Stimulated activated CD4-positive, alpha-beta T cell treated with anti-CD3 and anti-CD28 coated beads, TNF-alpha, amount 100 ng/mL, for 48 hours (primary cell): ENCODE measurements at regions not wholly inside any gene's neighbourhood (a gene's known extent, or its start where the extent isn't known, plus 50 kb on each side); places are given as distances from the start of the nearest gene placed in this dataset.

Experiments
- DNase-seq, 3 donors: peaks; one replicate each; pipeline ENCODE4 v3.0.0-alpha.2; 2020; ENCODE audit warnings: low read depth in 3 of 3

DNA sequence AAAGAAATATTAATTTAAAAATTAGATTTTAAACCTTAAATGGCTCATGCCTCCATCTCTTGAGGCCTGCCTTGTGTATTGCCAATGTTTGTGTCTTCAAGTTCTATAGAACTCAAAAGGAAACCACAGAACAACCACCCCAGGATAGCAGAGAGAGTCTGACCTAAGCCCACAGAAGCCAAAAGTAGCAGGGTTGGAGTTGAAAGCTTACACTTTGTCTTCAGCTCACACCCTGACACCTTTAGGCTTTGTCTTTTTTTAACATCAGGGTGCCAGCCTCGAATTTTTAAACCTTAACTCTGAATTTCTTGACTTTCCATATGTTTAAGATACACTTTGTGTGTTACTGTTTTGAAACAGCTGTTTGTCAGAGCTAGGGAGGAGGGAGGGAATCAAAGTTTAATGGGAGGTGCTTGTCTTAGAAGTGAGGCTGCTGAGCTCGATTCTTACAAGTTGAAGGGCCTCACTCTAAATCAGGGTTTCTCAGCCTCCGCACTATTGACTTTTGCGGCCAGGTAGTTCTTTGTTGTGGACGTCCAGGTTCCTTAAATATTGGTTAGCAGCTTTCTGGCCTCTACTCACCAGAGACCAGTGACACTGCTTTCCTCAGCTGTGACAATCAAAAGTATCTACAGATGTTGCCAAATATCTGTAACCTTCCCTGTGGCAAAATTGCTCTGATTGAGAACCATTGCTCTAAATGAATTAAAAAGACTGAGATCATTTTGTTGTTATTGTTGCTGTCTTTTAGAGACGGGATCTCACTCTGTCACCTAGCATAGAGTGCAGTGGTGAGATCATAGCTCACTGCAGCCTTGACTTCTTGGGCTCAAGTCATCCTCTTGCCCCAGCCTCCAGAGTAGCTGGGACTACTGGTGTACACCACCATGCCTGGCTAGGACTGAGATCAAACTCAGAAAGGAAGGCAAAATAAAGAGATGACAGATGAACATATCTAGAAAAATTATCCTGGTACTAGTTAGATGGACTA lies 139.2 kb upstream of the EOMES start:
- no peak for DNase-seq

DNA sequence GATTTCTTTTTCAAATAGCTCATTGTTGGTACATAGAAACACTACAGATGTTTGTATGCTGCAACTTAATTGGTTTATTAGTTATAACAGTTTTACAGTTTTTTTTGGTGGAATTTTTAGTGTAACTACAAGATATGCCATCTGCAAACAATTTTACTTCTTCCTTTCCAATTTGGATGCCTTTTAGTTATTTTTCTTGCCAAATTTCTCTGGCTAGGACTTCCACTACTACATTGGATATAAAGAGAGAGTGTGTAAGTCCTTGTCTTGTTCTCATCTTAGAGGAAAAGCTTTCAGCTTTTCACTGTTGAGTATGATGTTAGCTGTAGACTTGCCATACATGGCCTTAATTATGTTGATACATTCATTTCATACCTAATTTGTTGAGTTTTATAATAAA lies 143.6 kb upstream of the EOMES start:
- DNase-seq, result no peak

GRCh38 chr3:27869152-27869551 lies 147.0 kb upstream of the EOMES start:
- DNase-seq, result no peak

DNA sequence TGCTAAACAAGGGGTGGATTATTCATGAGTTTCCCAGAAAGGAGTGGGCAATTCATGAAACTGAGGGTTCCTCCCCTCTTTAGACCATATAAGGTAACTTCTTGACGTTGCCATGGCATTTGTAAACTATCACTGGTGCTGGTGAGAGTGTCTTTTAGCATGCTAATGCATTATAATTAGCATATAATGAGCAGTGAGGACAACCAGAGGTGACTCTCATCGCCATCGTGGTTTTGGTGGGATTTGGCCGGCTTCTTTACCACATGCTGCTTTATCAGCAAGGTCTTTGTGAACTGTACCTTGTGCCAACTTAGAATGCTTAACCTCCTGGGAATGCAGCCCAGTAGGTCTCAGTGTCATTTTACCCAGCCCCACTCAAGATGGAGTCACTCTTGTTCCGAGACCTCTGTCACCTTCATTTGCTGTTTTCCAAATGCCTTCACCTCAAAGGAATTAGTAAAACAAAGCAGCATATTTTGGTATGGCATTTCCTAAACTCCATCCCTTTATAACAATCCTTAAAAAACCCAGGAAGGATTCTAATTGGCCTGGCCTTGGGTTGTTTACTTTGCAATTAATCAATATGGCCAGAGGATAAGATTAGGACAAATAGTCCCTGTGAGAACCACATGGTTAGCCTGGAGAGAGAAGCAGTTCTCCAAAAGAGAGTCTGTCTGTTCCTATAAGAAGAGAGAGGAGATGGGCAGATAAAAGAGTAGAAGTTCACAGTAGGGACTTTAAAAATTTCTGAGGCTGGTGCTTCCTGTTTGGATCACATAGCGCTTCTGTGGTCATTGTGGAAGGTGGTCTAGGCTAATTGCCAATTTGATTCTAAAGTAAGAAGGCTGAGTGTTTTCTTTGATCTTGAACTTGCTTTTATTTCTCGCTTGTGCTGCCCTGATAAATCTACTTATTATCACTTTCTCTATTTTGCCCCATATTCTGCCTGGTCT lies 155.2 kb upstream of the EOMES start:
- DNase-seq, result no peak

GRCh38 chr3:27878014-27878383 lies 155.9 kb upstream of the EOMES start:
- DNase-seq, result no peak

DNA sequence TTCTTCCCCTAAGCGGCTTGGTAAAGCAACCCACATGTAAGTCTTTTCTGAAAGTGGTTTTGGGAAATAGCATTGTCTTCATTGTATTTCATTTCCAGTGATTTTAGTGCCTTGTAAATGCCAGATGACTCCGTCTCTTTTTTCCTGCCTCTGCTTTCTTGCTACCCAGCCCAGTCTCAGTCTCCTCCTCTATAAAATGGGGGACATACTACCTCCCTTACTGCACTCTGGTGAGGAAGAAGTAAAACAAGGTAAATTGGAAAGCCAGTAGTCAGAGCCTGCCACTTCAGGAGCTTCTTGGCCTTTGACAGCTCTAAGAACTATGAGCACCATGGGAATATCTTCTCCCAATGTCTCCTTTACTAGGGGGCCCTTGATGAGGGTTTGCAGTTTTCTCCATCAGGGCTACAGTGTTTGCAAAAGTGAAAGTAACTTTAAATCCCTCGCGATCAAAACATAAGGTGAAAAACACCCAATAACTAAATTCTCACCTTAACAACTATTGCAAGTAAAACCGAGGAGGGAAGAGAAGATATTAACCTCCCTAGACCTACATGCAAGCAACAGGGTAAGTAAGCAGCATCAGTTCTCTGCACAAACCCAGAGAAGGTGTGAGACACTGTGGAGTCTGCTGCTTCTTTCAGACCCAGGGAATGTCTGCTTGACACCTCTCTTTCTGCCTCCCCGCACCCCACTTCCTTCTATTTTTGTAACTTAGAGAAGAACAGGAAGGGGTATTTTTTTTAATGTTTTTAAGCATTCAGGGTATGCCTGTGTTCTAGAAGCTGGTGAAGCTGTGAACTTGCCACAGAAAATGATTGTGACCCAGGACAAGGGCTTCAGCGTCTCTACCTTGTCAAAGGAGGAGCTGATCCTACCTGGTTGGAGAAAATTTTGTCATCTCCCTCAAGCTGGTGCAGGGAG lies 159.1 kb upstream of the EOMES start:
- no peak for DNase-seq

DNA sequence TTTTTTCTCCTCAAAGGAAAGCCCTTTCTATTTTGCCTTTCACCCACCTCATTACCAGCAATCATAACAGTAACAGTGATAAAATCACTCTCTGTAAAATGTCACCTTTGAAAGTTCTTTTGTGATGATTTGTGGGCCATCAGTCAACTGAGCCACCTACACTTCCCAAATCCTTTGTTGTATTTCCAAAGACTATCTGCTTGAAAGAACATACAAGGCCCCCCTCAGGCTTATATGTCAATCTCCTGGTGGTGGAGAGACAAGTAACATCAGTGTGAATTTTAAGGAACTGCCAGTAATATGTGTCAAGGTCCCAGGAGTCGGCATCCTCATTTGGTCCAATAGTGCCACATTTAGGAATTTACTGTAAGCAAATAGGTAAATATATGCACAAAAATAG lies 161.1 kb upstream of the EOMES start:
- no peak for DNase-seq

- no peak for DNase-seq
Measured at GRCh38 chr3:27885641-27886040, 163.5 kb upstream of the EOMES start.

DNA sequence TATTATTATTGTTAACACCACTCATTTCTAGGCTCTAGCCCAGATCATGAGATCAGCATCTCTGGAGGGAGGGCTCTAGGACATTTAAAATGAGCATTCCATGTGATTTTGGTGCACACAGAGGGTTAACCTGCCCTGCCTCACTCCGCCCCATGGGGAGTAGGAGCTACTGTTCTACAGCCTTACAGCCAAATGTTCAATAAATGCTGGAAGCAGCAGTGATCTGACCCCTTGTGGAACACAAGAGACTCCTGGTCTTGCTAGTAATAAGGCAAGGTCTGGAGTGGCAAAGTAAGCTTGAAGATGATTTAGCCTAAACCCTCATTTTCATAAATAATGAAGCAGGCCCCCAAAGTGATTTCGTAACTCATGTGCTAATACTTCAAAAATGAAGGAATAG lies 166.4 kb upstream of the EOMES start:
- DNase-seq, result no peak

DNA sequence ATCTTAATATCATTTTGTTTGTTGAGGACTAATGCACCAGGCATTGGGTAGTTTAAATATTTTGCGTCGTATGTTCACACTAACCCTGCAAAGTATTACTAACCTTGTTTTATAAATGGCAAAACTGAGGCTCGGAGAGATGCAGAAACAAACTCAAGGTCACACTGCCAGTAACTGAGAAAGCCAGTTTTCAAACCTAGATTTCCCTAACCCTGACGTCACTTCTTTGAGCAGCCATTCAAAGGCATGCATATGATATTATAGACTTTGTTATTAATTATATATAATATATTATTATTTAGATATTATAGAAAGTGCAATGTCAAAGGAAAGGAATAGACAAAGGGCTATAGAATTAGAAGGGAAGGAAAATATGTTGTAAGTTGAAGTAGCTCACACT lies 167.6 kb upstream of the EOMES start:
- DNase-seq, result no peak

DNA sequence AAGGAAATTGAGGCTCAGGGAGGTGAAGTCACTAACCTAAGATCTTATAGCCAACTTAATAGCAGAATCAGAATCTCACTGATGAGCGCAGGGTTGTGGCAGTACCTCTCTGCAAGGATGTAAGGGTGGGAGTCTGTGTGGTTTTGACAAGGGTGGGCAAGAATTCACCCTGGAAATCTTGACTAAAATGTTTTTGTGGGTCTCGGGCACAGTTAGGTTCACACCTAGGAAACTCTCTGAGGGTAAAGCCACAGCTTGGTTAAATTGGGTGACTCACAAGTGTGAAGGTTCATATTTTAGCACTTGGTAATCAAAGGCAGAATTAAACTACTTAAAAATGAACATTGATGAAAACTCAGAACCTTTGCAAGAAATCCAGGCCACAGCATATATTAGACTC lies 178.2 kb upstream of the EOMES start:
- no peak for DNase-seq

DNA sequence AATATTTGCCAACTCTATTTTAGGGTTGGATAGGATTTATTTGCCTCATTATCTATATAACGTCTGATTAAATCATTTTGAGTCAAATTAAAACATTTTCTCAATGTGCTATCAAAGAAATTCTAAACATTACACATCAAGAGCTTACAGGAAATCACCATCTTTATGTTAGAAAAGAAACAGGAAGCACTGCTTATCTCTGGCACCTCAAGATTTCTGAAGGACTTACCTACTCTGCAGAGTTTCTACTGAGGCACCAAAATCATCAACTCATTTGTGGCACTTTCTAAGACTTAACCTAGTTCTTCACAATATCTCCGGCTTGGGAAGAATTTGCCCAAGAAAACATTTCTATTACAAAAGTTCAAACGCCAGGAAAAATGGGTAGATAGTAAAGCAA lies 181.3 kb upstream of the EOMES start:
- DNase-seq, result no peak

DNA sequence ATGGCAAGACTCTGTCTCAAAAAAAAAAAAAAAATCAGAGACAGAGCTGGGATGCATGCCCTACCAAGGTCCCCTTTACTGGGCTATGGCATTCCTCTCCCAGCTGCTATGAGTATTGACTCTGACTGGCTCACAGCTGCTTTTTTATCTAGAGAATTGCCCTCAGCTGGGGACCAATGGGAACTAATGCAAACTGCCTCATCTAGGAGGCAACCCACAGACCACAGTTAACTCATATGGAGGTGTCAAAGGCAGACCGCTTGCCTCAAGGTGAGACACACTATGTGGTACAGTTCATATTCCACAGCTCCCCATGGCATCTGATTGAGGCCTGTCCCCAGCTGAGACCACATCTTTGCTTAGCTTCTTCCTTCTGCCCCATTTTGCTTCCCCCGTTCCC lies 183.5 kb upstream of the EOMES start:
- no peak for DNase-seq

- DNase-seq, result no peak
Measured at GRCh38 chr3:27907148-27907547, 185.0 kb upstream of the EOMES start.

- no peak for DNase-seq
Measured at GRCh38 chr3:27907929-27908328, 185.8 kb upstream of the EOMES start.

- DNase-seq, result no peak
Measured at GRCh38 chr3:27910456-27910855, 188.3 kb upstream of the EOMES start.

DNA sequence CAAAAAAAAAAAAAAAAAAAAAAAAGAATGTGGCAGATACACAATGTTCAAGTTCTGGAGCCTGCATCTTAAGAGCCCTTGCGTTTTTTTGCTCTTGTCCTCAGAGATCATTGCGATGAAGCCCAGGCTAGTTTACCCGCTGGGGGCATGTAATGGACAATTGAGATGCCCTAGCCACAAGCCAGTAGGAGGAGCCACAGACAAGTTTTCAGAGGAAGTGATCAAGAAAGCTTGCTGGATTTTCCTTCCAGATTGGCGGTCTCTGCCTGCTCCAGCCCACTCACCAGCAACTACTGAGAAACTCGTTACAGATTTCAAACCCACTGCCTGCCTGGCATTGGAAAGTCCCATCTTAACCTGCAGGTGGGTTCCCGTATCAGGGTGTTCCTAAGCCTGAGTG lies 192.1 kb upstream of the EOMES start:
- no peak for DNase-seq

DNA sequence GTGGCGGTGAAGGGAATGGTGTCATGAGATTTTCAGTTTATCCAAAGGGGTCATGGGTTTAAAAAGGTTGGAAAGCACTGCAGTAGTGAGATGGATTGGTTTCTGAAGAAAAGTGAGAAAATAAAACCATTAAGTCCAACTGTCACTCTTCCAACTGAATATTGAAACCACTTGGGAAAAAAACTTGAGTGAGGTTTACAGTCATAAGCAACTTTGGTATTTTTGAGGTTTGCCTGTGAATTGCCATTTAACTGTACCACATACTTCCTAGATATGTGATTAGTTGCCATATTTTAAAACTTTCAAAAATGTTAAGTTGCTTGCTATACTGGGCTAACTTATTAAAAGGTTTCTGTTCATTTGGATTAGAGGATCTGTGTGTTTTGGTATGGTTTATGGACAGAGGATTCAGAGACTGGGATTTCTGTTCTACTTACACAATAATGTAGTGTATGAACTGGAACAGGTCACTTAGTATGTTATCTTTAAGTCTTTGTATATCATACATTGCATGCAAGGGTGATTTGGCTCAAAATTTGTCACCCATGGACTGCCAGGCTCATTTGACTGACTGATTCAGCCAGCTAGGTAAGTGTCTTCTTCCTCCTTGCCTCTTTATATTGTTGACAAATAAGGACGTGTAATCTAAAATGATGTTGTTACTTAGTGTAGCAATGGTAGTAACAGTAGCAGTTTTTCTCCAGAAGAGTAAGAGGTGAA lies 201.4 kb upstream of the EOMES start:
- no peak for DNase-seq

GRCh38 chr3:27927882-27928281 lies 205.8 kb upstream of the EOMES start:
- DNase-seq, result no peak

GRCh38 chr3:27930052-27930602 lies 208.0 kb upstream of the EOMES start:
- DNase-seq, result no peak

DNA sequence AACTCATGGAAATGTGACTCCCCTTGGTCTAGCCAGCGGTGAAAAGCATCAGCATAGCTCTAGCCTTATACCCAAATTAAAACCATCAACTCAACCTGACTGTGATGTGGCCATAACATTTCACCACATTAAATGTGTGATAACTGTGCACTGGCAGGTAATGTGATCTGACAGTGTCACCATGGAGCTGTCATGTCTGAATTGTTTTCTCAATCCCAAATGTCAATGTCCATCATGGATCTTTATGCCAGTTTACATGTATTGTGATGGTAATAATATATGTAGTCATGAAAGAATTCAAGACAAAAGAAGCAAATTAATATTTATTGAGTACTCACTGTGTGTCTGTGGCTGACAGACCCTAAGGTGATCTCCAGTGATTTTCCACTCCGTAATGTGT lies 213.4 kb upstream of the EOMES start:
- DNase-seq, result no peak
